Left lung (tissue), 4 donors: ENCODE measurements at regions not wholly inside any gene's neighbourhood (a gene's known extent, or its start where the extent isn't known, plus 50 kb on each side); places are given as distances from the start of the nearest gene placed in this dataset.
A peak's percentile ranks its signal among the peaks of the same experiment; 100 is the strongest.

ENCODE experiments used
- ATAC-seq: fragments of 200-7000 bp; cut with Tn5 transposase; one replicate; pipeline ENCODE4 v1.9.1; 2020; ENCODE audit warnings: moderate library complexity
- DNase-seq, 4 donors: peaks; one replicate each; pipeline ENCODE4 v3.0.0-alpha.2; 2013 to 2020
- H3K27ac ChIP-seq, 2 donors: fragments of 200-600 bp; sonication (generic) in 1 of 2; one replicate each; pipeline versions ENCODE4 v1.5.0 to v1.8.0; 2020 to 2021
- H3K27me3 ChIP-seq, 2 donors: fragments of 200-600 bp; sonication (generic) in 1 of 2; one replicate each; pipeline versions ENCODE4 v1.5.0 to v1.8.0; 2020 to 2021
- H3K36me3 ChIP-seq, 2 donors: fragments of 200-600 bp; sonication (generic) in 1 of 2; one replicate each; pipeline versions ENCODE4 v1.5.0 to v1.8.0; 2020 to 2021
- H3K4me1 ChIP-seq, 2 donors: fragments of 200-600 bp; one replicate each; pipeline ENCODE4 v1.8.0; 2021
- H3K4me3 ChIP-seq, 2 donors: fragments of 200-600 bp; sonication (generic) in 1 of 2; one replicate each; pipeline versions ENCODE4 v1.5.0 to v1.8.0; 2020 to 2021; ENCODE audit warnings: mild to moderate bottlenecking in 1 of 2
- H3K9me3 ChIP-seq, 2 donors: fragments of 200-600 bp; sonication (generic) in 1 of 2; one replicate each; pipeline versions ENCODE4 v1.5.0 to v1.8.0; 2020 to 2021
- CTCF ChIP-seq, 2 donors: fragments of 200-600 bp; sonication (generic) in 1 of 2; IDR thresholded peaks; one replicate each; pipeline versions ENCODE4 v1.5.0 to v1.8.0; 2021; ENCODE audit warnings: antibody characterized with exemption in 2 of 2
- intact Hi-C, 2 donors: fragments of 100-400 bp; cut with DNase I; formaldehyde crosslinking; loops; one replicate each; pipeline versions ENCODE4 v1.11.2 to v1.14.2; 2022
- donor health status: DM: no; HTN: yes; CAD: no.
- donor health status: DM: no; HTN: no; CAD: no.

GRCh38 chr18:46362533-46362932 is 258.3 kb downstream of the HAUS1 start:
- Histone ChIP-seq H3K4me1 (no peaks in the 10 kb centered on the region), H3K27ac (no peak overlapping the region), H3K36me3 (no peaks in the 10 kb centered on the region), H3K4me3 (no peak overlapping the region), H3K9me3 (peaks cover 0 to 7% of the 10 kb centered on the region in 2 donors), H3K27me3 (no peaks in the 10 kb centered on the region)
- DNase-seq (no peak), ATAC-seq (peak; percentile 84)
- no peak for TF ChIP-seq CTCF (IDR thresholded peaks at IDR 0.05)
- intact Hi-C loops: no loop called here

GRCh38 chr18:46364048-46364447 is 259.9 kb downstream of the HAUS1 start:
- peaks cover 0 to 7% of the 10 kb centered on the region in 2 donors for H3K9me3 ChIP-seq
- no peak for DNase-seq
- no peak for TF ChIP-seq CTCF (IDR thresholded peaks at IDR 0.05)

GRCh38 chr18:46366201-46366600 is 262.0 kb downstream of the HAUS1 start:
- intact Hi-C loops: no loop called here
- no peaks in the 10 kb centered on the region for H3K36me3 ChIP-seq
- DNase-seq (peak in 1 of 4 donors; percentile 73), ATAC-seq (no peak)
- no peak overlapping the region for H3K4me3 ChIP-seq
- H3K9me3 ChIP-seq: no peaks in the 10 kb centered on the region
- TF ChIP-seq CTCF (IDR thresholded peaks at IDR 0.05): no peak
- no peaks in the 10 kb centered on the region for H3K4me1 ChIP-seq
- no peak overlapping the region for H3K27ac ChIP-seq
- no peaks in the 10 kb centered on the region for H3K27me3 ChIP-seq

More at GRCh38 chr18:46364048-46364447, 259.9 kb downstream of the HAUS1 start:
- intact Hi-C loops: no loop called here
- Histone ChIP-seq H3K4me1 (no peaks in the 10 kb centered on the region), H3K4me3 (no peak overlapping the region), H3K36me3 (no peaks in the 10 kb centered on the region), H3K27me3 (no peaks in the 10 kb centered on the region), H3K27ac (no peak overlapping the region)
- no peak for ATAC-seq

- ATAC-seq (no peak), DNase-seq (peak in 1 of 4 donors; percentile 44)
- intact Hi-C loops: no loop called here
- H3K4me3 ChIP-seq: no peak overlapping the region
- TF ChIP-seq CTCF (IDR thresholded peaks at IDR 0.05): no peak
- no peaks in the 10 kb centered on the region for H3K27me3 ChIP-seq
- no peaks in the 10 kb centered on the region for H3K36me3 ChIP-seq
- no peaks in the 10 kb centered on the region for H3K9me3 ChIP-seq
- no peak overlapping the region for H3K27ac ChIP-seq
- no peaks in the 10 kb centered on the region for H3K4me1 ChIP-seq
Observed at GRCh38 chr18:46366751-46367376, 262.7 kb downstream of the HAUS1 start.

- H3K4me1 ChIP-seq: no peaks in the 10 kb centered on the region
- ATAC-seq (no peak), DNase-seq (no peak)
- intact Hi-C loops: no loop called here
- no peak overlapping the region for H3K27ac ChIP-seq
- H3K9me3 ChIP-seq: no peaks in the 10 kb centered on the region
- no peaks in the 10 kb centered on the region for H3K36me3 ChIP-seq
- no peak overlapping the region for H3K4me3 ChIP-seq
- no peak for TF ChIP-seq CTCF (IDR thresholded peaks at IDR 0.05)
- no peaks in the 10 kb centered on the region for H3K27me3 ChIP-seq
Observed at GRCh38 chr18:46369323-46369722, 265.1 kb downstream of the HAUS1 start.
